ENCODE measurements at regions not wholly inside any gene's neighbourhood (a gene's known extent, or its start where the extent isn't known, plus 50 kb on each side); places are given as distances from the start of the nearest gene placed in this dataset.

- no peak overlapping the region for H3K27ac ChIP-seq
- H3K9me3 ChIP-seq = no peaks in the 10 kb centered on the region
- no peaks in the 10 kb centered on the region for H3K4me1 ChIP-seq (ENCODE audit: control insufficient read depth in 1 of 2, low read depth in 2 of 2)
- no peaks in the 10 kb centered on the region for H3K27me3 ChIP-seq (replicated peaks; ENCODE audit: insufficient read depth)
- H3K36me3 ChIP-seq = no peaks in the 10 kb centered on the region
- ATAC-seq (ENCODE audit: insufficient number of reproducible peaks, low FRiP score, low read depth) = no peak
- DNase-seq (ENCODE audit: low spot score) = no peak
- TF ChIP-seq CTCF (IDR thresholded peaks at IDR 0.05) = no peak
- no peak overlapping the region for H3K4me3 ChIP-seq
Measured at GRCh38 chr5:117100176-117100575, 525.6 kb upstream of the SEMA6A start.

- DNase-seq (ENCODE audit: low spot score) (no peak), ATAC-seq (ENCODE audit: insufficient number of reproducible peaks, low FRiP score, low read depth) (no peak)
- Histone ChIP-seq H3K27ac (no peak overlapping the region), H3K4me1 (ENCODE audit: control insufficient read depth in 1 of 2, low read depth in 2 of 2) (no peaks in the 10 kb centered on the region), H3K4me3 (no peak overlapping the region), H3K36me3 (no peaks in the 10 kb centered on the region), H3K27me3 (replicated peaks; ENCODE audit: insufficient read depth) (no peaks in the 10 kb centered on the region), H3K9me3 (no peaks in the 10 kb centered on the region)
- TF ChIP-seq CTCF (IDR thresholded peaks at IDR 0.05) = no peak
Measured at GRCh38 chr5:117098094-117098493, 523.5 kb upstream of the SEMA6A start.

- Histone ChIP-seq H3K9me3 (no peaks in the 10 kb centered on the region), H3K4me1 (ENCODE audit: control insufficient read depth in 1 of 2, low read depth in 2 of 2) (no peaks in the 10 kb centered on the region), H3K4me3 (no peak overlapping the region), H3K36me3 (no peaks in the 10 kb centered on the region), H3K27me3 (replicated peaks; ENCODE audit: insufficient read depth) (no peaks in the 10 kb centered on the region), H3K27ac (no peak overlapping the region)
- no peak for DNase-seq (ENCODE audit: low spot score)
- no peak for TF ChIP-seq CTCF (IDR thresholded peaks at IDR 0.05)
- ATAC-seq (ENCODE audit: insufficient number of reproducible peaks, low FRiP score, low read depth) = no peak
Measured at GRCh38 chr5:117095346-117096332, 521.0 kb upstream of the SEMA6A start.

GRCh38 chr5:117094114-117094815 lies 519.6 kb upstream of the SEMA6A start:
- ATAC-seq (ENCODE audit: insufficient number of reproducible peaks, low FRiP score, low read depth) (no peak), DNase-seq (ENCODE audit: low spot score) (no peak)
- Histone ChIP-seq H3K4me1 (ENCODE audit: control insufficient read depth in 1 of 2, low read depth in 2 of 2) (no peaks in the 10 kb centered on the region), H3K27me3 (replicated peaks; ENCODE audit: insufficient read depth) (no peaks in the 10 kb centered on the region), H3K9me3 (no peaks in the 10 kb centered on the region), H3K36me3 (no peaks in the 10 kb centered on the region), H3K27ac (no peak overlapping the region), H3K4me3 (no peak overlapping the region)
- no peak for TF ChIP-seq CTCF (IDR thresholded peaks at IDR 0.05)

GRCh38 chr5:117093653-117094052 lies 519.0 kb upstream of the SEMA6A start:
- DNase-seq (ENCODE audit: low spot score) (no peak), ATAC-seq (ENCODE audit: insufficient number of reproducible peaks, low FRiP score, low read depth) (no peak)
- Histone ChIP-seq H3K4me1 (ENCODE audit: control insufficient read depth in 1 of 2, low read depth in 2 of 2) (no peaks in the 10 kb centered on the region), H3K9me3 (no peaks in the 10 kb centered on the region), H3K27me3 (replicated peaks; ENCODE audit: insufficient read depth) (no peaks in the 10 kb centered on the region), H3K36me3 (no peaks in the 10 kb centered on the region), H3K4me3 (no peak overlapping the region), H3K27ac (no peak overlapping the region)
- TF ChIP-seq CTCF (IDR thresholded peaks at IDR 0.05) = no peak

All from thoracic aorta (tissue), 2 donors.